DMS114 treated with DMSO at 0.1 percent for 48 hours (cell line): ENCODE measurements at regions not wholly inside any gene's neighbourhood (a gene's known extent, or its start where the extent isn't known, plus 50 kb on each side); places are given as distances from the start of the nearest gene placed in this dataset.

Experiments used
- DNase-seq: peaks from one replicate; lab custom pipeline; 2025; ENCODE audit not compliant: unreplicated experiment; lab: John Stamatoyannopoulos, UW

GRCh38 chr19:29371251-29372090, 154.3 kb upstream of the VSTM2B start:
- no peak for DNase-seq

DNA sequence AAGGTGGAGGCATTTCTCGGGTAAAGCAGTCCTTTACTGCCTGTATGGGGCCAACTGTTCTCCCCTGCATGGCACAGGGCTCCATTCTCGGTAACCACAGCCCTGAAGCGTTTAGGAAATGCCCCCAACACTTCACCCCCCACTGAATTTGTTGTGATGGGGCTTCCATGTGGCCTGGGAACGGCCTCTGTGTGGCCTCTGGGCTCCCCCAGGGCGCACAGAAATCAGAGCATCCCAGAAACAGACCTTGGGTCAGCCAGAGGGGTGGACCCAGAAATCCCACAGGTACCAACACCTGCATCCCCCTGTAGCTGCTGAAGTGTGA, 153.7 kb upstream of the VSTM2B start:
- no peak for DNase-seq

- DNase-seq, result no peak
These were observed 153.3 kb upstream of the VSTM2B start for GRCh38 chr19:29372461-29372860.

DNA sequence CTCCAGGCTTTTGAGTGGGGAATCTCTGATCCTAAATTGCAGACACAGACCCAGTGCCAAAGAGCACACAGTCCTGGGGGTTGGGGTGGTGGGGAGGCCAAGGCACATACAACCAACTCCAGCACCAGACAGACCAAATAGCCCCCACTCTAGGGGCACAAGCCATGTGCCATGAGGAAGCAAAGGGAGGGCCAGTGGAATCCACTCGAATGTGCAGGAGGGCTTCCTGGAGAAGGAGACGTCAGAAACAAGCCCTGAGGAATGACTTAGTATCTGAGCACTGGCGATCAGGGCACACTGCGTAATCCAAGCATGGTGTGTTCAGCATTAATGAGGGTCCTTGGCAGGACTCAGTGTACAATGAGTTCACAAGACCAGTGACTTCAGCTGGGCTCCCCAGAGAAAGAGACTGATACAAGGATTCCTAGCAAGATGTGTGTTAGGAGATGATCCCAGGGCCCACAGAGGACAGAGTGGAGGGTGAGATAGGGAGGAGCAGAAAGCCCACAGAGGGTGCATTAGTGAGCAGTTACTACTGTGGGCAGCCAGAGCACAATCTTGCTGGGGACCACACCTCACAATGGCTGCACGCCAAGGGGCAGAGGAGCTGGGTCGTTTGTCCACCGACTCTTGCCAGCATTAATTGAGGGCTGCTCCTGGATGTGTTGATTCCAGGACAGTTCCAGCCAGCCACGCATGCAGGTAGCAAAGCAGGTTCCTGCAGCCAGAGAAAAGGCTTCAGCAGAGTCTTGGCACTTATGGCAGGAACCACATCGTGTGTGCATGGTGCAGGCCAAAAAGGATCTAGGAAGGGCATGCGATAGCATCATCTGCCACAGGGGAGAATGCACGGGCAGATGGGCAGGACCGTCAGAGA, 152.6 kb upstream of the VSTM2B start:
- no peak for DNase-seq

DNA sequence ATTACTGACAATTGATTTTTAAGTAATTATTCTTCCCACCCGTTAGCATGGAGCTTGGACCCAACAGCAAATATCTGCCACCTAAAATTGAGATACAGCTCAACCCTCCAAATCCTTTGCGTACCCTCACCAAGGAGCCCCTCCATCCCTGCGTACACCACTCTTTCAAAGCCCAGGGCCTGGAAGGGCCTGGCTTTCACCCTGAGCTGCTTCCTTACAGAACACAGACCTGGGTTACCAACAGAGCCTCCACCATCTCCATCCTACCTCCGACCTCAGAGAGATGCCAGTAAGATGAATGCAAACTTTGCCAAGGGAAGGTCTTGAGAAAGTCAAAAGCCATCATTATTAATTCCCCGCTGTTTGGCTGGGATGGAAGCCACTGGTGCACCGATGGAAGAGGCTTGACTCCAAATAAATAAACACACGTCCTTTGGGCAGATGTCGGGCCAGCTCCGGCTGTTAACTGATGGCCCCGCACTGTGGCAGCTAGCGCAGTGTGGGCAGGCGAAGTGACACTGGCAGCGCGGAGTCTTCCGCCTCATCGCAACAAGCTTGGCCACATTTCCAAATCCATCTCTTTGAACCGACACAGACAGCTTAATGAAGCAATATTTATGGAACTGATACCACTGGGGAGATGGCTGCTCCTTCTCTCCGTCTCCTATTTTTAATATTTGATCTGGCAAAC, 150.2 kb upstream of the VSTM2B start:
- no peak for DNase-seq

- no peak for DNase-seq
These were observed 148.9 kb upstream of the VSTM2B start for GRCh38 chr19:29376855-29377354.

- no peak for DNase-seq
These were observed 147.7 kb upstream of the VSTM2B start for GRCh38 chr19:29378126-29378525.

DNA sequence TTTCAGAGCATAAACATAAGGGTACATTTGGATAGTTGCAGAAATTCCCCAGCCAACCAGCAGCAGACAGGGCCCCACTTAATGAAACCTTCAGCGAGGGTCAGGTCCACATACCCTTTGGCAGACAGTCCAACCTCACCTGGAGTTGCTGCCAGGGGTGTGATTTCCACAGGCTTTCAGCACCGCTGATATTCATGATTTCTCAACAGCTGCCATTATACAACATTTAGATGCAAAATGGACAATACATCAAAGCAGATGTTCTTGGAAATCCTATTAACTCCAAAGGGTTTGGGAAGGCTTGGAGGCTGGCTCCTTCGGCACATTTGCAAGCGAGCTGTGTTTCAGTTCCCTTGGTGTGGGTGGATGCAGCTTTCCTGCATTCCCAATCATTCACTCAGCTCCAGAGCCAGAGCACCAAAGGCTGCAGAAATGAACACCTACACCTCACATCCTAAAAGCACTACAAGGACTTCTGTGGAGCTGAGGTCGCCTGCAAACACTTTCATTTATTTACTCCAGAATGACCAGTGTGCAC, 147.2 kb upstream of the VSTM2B start:
- DNase-seq, result no peak

GRCh38 chr19:29379257-29380021, 146.4 kb upstream of the VSTM2B start:
- DNase-seq, result no peak

- no peak for DNase-seq
These were observed 145.2 kb upstream of the VSTM2B start for GRCh38 chr19:29380581-29380980.

DNA sequence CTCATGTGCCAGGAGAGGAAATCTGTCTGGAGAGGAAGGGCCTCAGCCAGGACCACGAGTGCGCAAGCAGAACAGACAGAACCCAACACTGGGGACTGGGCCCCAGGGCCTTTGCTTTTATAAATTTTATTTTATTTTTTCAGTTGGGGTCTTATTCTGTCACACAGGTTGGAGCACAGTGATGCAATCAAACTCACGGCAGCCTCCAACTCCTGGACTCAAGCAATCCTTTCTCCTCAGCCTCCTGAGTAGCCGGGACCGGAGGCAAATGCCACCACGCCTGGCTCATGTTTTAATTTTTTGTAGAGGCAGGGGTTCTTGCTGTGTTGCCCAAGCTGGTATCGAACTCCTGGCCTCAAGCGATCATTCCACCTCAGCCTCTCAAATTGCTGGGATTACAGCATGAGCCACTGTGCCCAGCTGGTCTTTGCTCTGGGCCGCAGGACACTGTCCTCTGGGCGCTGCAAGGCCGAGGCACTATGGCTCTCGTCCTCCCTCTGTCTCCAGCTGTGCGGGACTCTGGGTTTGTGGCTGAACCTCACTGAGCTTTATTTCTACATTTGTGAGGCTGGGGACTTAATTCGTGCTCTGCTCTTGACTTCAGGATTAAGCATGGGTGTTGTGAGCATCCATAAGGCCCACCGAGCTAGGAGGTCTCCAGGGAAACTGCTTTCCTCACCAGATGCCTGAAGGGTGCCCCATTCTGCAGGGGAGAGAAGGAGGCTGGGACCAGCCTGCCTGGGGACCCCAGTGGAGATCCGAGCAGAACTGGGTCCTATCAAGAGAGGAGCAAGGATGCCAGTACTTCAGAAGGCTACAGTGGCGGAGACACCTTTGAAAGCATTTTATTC, 144.2 kb upstream of the VSTM2B start:
- no peak for DNase-seq

DNA sequence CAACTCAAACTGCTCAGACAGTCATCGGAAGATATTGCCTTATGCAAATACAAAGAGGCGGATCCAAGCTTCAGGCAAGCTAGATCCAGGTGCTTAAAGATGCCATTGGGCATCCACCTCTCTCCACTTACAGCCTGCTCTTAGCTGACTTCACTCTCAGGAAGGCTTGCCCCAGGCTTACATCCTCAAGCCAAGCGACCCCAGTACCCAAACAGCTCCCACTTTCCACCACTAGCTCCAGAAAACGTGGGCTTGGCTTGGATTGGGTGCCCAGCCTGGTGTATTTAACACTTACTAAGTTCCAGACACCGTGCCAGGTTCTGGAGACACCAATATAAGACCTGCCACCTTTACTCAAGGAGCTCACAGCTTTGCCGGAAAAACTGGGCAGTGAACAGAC, 142.1 kb upstream of the VSTM2B start:
- DNase-seq, result no peak

DNA sequence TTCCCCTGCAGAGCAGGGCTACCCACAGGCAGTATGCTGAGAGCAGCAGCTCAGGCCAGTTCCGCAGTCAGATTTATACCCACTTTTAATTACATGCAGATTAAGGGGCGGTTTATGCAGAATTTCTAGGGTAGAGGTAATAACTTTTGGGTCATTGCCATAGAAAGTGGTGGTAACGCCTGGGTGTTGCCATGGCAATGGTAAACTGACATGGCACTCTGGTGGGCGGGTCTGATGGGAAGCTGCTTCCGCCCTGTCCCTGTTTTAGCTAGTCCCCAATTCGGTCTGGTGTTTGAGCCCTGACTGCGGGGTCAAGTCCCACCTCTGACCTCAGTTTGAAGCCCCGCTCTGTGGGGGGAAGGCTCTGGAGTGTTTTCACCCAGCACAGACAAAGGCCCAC, 141.1 kb upstream of the VSTM2B start:
- DNase-seq, result no peak

- no peak for DNase-seq
These were observed 140.5 kb upstream of the VSTM2B start for GRCh38 chr19:29385191-29385795.

GRCh38 chr19:29386970-29387369, 138.8 kb upstream of the VSTM2B start:
- DNase-seq, result no peak

DNA sequence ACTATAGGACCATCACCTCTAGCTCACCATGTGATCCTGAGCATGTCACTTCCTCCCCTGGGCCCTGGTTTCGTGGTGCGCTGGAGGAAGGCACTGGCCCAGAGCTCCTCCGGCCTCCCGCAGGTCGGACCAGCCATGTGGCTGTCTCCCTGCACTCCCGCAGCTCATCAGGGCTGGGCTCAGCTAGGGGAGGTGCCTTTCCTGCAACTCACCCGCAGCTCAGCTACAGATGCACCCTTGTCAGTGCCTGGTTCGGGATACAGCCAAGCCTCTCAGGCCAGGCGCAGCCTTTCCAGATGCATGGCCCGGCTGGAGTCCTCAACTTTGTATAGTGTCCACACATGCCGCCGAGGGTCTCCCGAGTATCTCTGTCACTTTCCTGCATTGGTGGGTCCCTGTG, 138.2 kb upstream of the VSTM2B start:
- DNase-seq, result no peak

GRCh38 chr19:29389495-29389894, 136.3 kb upstream of the VSTM2B start:
- no peak for DNase-seq

- no peak for DNase-seq
These were observed 135.1 kb upstream of the VSTM2B start for GRCh38 chr19:29390742-29391141.

DNA sequence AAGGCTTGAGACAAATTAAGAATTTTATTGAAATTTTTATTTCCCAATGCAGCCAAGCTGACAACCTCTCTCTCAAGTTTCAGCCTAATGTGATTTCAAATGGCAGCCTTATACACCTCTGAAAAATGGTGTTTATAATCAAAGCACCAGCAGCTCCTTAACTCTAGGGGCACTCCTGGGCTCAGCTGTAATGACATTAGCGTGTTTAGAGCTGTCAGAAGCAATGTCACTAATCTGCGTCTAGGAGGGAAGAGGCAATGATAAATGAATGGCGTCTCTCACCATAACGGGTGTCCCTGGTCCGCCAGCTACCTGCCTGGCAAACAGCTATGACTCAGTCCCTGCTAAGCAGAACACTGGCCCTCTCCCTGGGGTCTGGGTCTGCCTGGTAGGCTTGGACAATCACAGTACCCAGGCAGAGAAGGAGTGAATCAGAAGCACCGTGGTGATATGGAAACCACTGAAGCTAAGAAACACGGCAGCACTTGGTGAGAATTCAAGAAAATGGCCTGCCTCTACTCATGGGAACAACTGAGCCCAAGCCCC, 131.8 kb upstream of the VSTM2B start:
- no peak for DNase-seq
